Choroid plexus epithelial cell (primary cell): ENCODE measurements at regions not wholly inside any gene's neighbourhood (a gene's known extent, or its start where the extent isn't known, plus 50 kb on each side); places are given as distances from the start of the nearest gene placed in this dataset.

ENCODE experiments used
- DNase-seq: peaks from one replicate; pipeline ENCODE4 v3.0.0-alpha.2; 2010; ENCODE audit warnings: low read depth
- H3K4me3 ChIP-seq: 2 replicates; pipeline ENCODE4 v1.5.1; 2011; ENCODE audit warnings: low read depth, mild to moderate bottlenecking, control low read depth, low read length, moderate library complexity
- TF ChIP-seq, protein P1 (sequence below): conservative IDR thresholded peaks from 2 replicates; pipeline ENCODE4 v1.5.1; 2011; ENCODE audit warnings: low read depth, mild to moderate bottlenecking, control low read depth, inconsistent platforms, low read length, moderate library complexity

DNA sequence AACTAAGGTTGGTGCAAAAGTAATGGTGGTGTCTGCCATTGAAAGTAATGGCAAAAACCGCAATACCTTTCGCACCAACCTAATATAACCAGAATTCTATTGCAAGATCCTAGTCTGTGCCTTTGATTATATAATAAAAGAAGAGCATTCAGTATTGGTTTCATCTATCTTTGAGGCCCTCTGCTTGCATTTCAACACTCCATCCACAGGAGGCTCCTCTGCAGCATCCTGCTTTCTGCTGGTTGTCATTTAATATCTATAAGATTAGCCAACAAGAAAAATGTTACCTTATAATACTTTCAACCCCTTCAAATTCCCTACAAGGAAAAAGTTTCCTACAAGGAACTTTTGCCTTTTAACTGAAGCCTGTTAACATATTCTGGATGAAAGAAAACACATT is 139.2 kb downstream of the CDCA7 start:
- TF ChIP-seq, protein P1, sequence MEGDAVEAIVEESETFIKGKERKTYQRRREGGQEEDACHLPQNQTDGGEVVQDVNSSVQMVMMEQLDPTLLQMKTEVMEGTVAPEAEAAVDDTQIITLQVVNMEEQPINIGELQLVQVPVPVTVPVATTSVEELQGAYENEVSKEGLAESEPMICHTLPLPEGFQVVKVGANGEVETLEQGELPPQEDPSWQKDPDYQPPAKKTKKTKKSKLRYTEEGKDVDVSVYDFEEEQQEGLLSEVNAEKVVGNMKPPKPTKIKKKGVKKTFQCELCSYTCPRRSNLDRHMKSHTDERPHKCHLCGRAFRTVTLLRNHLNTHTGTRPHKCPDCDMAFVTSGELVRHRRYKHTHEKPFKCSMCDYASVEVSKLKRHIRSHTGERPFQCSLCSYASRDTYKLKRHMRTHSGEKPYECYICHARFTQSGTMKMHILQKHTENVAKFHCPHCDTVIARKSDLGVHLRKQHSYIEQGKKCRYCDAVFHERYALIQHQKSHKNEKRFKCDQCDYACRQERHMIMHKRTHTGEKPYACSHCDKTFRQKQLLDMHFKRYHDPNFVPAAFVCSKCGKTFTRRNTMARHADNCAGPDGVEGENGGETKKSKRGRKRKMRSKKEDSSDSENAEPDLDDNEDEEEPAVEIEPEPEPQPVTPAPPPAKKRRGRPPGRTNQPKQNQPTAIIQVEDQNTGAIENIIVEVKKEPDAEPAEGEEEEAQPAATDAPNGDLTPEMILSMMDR = peak; percentile 47
- H3K4me3 ChIP-seq = no peak overlapping the region
- DNase-seq = peak; percentile 26

DNA sequence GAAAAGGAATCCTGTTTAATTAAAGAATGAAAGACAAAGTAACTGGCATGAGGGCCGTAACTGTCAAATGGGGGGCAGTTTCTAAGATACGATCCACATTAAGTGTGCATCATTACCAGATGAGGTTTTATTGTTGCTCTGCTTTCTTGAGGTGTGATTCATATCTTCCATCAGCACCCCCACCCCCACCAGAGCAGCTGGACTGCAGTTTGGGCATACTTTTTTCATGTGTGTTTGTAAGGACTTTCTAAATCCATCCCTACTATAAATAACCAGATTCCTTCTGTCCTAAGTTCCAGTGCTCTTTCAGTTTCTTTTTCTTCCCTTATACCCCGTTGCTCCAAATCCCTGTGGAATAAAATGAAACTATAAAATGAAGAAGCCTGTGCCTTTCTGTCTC is 142.1 kb downstream of the CDCA7 start:
- peak; percentile 39 for DNase-seq
- no peak overlapping the region for H3K4me3 ChIP-seq
- TF ChIP-seq, protein P1 = no peak

DNA sequence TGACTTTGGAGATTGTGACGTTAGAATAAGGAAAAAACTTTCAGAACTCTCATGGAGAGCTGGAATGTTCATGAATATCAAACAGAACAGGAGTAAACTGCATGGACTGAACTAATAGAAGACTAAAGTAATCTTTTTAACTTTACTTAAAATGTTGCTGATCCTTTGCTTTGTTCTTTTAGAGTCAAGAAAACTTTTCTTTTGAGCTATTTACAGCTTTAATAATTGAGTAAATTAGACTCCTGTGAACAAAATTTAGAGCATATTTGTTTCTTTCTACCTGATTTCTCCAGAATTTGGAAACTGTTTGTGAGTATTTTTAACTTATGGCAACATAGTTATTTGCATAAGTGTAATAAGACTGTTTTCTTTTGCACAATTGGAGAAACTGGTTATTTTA is 146.3 kb downstream of the CDCA7 start:
- DNase-seq = no peak
- H3K4me3 ChIP-seq = no peak overlapping the region
- TF ChIP-seq, protein P1 = no peak

DNA sequence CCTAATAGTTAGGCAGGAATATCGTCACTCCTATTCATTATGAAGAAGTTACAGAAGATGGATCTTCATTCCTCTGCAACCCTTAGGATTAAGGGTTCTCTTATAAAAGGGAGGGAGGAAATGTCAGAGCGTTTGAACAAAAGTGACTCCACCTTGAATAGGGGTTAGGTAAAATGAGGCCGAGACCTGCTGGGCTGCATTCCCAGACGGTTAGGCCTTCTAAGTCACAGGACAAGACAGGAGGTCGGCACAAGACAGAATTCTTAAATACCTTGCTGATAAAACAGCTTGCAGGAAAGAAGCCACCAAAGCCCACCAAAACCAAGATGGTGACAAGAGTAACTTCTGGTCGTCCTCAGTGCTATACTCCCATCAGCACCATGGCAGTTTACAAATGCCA is 147.6 kb downstream of the CDCA7 start:
- TF ChIP-seq, protein P1 = no peak
- H3K4me3 ChIP-seq = no peak overlapping the region
- DNase-seq = no peak

DNA sequence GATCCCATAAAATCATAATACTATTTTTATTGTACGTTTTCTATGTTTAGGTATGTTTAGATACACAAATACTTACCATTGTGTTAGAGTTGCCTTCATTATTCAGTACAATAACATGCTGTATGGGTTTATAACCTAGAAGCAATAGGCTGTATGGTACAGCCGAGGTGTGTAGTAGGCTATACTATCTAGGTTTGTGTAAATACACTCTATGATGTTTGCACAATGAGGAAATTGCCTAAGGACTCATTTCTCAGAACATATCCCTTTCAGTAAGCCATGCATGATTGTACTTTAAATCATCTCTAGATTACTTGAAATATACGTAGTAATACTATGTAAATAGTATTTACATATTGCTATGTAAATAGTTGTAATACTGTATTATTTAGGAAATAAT is 156.7 kb downstream of the CDCA7 start:
- H3K4me3 ChIP-seq = no peak overlapping the region
- DNase-seq = no peak
- TF ChIP-seq, protein P1 = no peak

DNA sequence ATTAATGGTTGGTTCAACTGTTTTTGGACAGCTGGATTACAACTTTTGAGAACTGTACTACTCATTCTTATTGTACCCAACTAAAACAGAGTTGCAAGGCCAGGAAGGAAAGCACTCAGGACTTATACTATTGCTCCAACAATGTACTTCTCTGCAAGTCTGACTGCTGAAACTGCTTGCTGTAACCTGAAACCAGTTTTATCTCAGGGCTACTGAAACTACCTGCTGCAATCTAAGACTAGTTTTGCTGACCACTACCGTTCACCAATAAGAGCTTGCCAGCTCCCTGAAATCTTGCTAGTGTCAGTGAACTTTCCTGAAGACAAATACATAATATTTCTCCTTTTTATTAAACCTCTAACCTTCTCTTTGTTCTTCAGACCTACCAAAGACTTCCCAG is 157.3 kb downstream of the CDCA7 start:
- peak; percentile 64 for DNase-seq

DNA sequence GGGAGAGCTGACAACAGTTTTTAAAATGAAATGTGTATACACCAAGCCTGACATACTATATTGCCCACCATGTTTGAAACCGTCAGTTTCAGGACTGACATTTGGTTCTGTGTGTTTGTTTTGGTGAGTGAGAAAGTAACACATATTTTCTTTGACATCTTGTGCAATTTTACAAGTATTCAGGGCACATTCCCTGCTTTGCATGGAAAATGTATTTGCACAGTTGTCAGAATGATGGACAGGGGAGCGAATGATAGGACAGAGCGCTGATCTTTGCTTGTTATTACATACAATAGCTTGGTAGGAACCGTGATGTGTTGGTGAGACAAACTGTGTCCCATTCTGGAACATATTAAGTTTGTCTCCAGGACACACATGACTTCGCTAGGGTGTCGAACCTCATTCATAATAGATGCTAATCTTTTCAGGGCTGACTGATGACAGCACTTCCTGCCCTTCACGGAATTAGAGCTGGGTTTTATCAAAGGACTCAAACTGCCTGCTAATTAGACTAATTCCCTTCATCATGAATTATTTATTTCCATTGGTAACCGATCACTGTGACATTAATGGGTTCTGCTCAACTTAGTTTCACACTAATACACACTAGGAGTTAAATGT is 158.5 kb downstream of the CDCA7 start:
- no peak for DNase-seq
- TF ChIP-seq, protein P1 = no peak
- H3K4me3 ChIP-seq = no peak overlapping the region

More for the DNA sequence above, 157.3 kb downstream of the CDCA7 start:
- TF ChIP-seq, protein P1 = no peak
- no peak overlapping the region for H3K4me3 ChIP-seq
